ENCODE measurements at regions not wholly inside any gene's neighbourhood (a gene's known extent, or its start where the extent isn't known, plus 50 kb on each side); places are given as distances from the start of the nearest gene placed in this dataset.

DNA sequence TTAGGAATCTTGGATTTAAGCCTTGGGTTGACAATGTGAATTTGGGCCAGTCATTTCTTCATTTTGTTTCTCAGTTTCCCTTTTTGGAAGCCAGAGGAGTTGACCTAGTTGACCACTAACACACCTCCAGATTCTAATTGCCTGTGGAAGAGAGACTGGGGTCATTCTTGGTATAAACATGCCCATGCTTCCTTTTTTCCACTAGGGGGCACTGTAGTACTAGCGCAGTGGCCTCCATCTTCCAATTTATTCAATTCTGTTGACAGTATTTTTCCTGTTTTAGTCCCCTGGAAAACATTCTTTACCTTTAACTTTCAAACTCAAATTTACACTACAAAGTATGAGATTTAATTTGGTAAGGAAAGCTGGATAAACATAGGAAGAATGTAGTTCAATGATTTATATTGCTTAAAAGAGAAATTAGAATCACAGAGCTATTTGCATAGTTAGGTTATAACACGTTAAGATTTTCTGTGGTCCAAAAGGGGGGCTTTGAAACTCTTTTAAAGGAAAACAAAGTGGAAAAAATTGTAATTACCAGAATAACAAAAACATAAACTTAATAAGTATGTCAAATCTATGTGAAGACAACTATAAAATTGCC, 57.5 kb upstream of the AGPS start:
- CTCF ChIA-PET: interaction anchor here (0.5 to 1.6 kb wide), 17 partner anchors 19 to 423 kb away, joined by 3 to 7 read pairs (median 4); partner anchors contain the start of gene NFE2L2
- POLR2A ChIA-PET (ENCODE audit: low non-redundant PET): no interaction called here
- DNase-seq (ENCODE audit: low spot score): peak; percentile 52
- TF ChIP-seq, protein P1, sequence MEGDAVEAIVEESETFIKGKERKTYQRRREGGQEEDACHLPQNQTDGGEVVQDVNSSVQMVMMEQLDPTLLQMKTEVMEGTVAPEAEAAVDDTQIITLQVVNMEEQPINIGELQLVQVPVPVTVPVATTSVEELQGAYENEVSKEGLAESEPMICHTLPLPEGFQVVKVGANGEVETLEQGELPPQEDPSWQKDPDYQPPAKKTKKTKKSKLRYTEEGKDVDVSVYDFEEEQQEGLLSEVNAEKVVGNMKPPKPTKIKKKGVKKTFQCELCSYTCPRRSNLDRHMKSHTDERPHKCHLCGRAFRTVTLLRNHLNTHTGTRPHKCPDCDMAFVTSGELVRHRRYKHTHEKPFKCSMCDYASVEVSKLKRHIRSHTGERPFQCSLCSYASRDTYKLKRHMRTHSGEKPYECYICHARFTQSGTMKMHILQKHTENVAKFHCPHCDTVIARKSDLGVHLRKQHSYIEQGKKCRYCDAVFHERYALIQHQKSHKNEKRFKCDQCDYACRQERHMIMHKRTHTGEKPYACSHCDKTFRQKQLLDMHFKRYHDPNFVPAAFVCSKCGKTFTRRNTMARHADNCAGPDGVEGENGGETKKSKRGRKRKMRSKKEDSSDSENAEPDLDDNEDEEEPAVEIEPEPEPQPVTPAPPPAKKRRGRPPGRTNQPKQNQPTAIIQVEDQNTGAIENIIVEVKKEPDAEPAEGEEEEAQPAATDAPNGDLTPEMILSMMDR (conservative IDR thresholded peaks at IDR 0.05; ENCODE audit: low read depth): peak; percentile 95
- no peak overlapping the region for H3K27ac ChIP-seq

DNA sequence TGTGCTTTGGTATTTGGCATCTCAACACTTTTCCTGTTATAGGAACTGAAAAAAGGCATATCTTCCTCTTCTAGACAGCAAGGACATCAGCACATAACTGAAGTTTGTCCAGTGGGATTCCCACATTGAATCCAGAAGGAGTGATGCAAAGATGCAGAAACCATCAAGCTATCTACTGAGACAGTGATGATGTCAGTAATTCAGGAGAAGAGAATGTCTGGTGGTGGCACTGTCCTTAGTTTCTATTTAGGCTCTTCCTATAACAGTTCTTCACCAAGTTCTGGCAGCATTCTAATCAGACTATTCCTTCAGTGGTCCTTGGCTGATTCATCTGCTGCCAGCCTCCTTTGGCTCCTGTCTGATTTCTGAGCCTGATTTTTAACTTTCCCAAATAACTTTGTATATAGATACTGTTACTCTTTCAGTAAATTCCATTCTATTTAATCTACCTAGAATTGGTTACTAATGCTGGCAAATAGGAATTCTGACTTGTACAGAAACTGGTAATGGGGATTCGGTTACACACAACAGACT, 56.6 kb upstream of the AGPS start:
- POLR2A ChIA-PET (ENCODE audit: low non-redundant PET): no interaction called here
- TF ChIP-seq, protein P1 (conservative IDR thresholded peaks at IDR 0.05; ENCODE audit: low read depth): no peak
- H3K27ac ChIP-seq: no peak overlapping the region
- DNase-seq (ENCODE audit: low spot score): no peak
- CTCF ChIA-PET: interaction anchor here (0.6 to 2.8 kb wide), 7 partner anchors 9 to 171 kb away, joined by 3 to 14 read pairs (median 5); partner anchors contain the start of gene NFE2L2

DNA sequence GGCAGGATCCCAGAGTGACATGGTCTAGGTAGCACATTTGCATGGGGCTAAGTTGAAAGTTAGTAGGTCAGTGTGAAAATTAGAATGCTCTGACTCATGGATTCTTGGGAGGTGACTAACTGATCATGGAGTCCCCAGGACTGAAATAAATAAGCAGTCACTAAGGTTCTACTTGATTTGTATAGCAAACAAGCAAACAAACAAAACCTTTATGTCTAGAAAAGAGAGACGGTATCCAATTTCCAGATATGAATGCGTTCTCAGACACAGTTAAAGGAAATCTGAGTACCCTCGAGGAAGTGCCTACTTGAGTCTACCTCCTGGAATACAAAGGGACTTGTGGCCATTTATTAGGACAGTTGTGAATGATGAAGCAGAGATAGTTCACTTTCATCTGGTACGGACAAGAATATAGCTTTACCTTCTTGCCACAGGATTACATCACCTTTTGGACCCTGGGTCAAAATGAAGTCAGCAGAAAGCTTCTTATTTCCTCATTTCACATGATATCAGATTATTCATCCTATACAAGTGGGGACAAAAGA, 54.3 kb upstream of the AGPS start:
- ChIA-PET CTCF (interaction anchor here (0.7 to 2.8 kb wide), 2 partner anchors 78 to 266 kb away, joined by 5 to 14 read pairs; no protein-coding TSS in a partner anchor), POLR2A (ENCODE audit: low non-redundant PET) (no interaction called here)
- TF ChIP-seq, protein P1 (conservative IDR thresholded peaks at IDR 0.05; ENCODE audit: low read depth): no peak
- no peak overlapping the region for H3K27ac ChIP-seq
- DNase-seq (ENCODE audit: low spot score): peak; percentile 63

- TF ChIP-seq, protein P1 (conservative IDR thresholded peaks at IDR 0.05; ENCODE audit: low read depth): no peak
- DNase-seq (ENCODE audit: low spot score): no peak
- CTCF ChIA-PET: interaction anchor here (0.6 kb wide), 1 partner anchor 57 kb away, joined by 4 read pairs; no protein-coding TSS in a partner anchor
- POLR2A ChIA-PET (ENCODE audit: low non-redundant PET): no interaction called here
- no peak overlapping the region for H3K27ac ChIP-seq
These were observed 52.4 kb upstream of the AGPS start for GRCh38 chr2:177340158-177340557.

DNA sequence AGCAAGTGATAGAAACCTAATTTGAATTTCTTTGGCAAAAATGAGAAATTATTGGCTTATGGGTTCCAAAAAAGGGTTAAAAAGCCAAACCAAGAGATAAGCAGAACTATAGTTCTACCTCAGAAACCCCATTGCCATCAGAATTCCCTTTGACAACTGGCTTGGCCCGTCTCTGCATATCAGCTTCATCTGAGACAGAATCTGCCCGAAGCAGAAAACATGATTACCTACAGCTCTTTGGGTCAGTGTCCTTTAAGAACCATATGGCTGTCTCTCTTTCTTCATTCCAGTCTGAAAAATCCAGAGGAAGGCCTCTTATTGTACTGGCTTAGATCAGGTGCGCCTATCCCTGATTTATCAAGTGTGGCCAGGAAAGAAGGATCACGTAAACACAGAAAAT, 49.8 kb upstream of the AGPS start:
- ChIA-PET POLR2A (ENCODE audit: low non-redundant PET) (no interaction called here), CTCF (no interaction called here)
- H3K27ac ChIP-seq: no peak overlapping the region
- DNase-seq (ENCODE audit: low spot score): no peak
- TF ChIP-seq, protein P1 (conservative IDR thresholded peaks at IDR 0.05; ENCODE audit: low read depth): no peak

All from RWPE1 (cell line).